H9 (cell line): ENCODE measurements at regions not wholly inside any gene's neighbourhood (a gene's known extent, or its start where the extent isn't known, plus 50 kb on each side); places are given as distances from the start of the nearest gene placed in this dataset.

Source experiments
- DNase-seq: peaks from one replicate; pipeline ENCODE4 v3.0.0-alpha.2; 2017
- H2AFZ ChIP-seq: one replicate; pipeline ENCODE4 v1.6.1; 2013; ENCODE audit warnings: mild to moderate bottlenecking, low read length, control low read depth, moderate library complexity
- H2AK5ac ChIP-seq: 2 replicates; pipeline ENCODE4 v1.6.1; 2013; ENCODE audit warnings: low read length, control low read depth, mixed read lengths; ENCODE audit not compliant: insufficient read length
- H2BK120ac ChIP-seq: one replicate; pipeline ENCODE4 v1.6.1; 2013; ENCODE audit warnings: low read depth, mild to moderate bottlenecking, low read length, control low read depth, inconsistent platforms; ENCODE audit not compliant: poor library complexity, severe bottlenecking
- H2BK12ac ChIP-seq: 2 replicates; pipeline ENCODE4 v1.6.1; 2013; ENCODE audit warnings: low read length, control low read depth, mixed read lengths, low read depth; ENCODE audit not compliant: insufficient read length
- H2BK15ac ChIP-seq: 2 replicates; pipeline ENCODE4 v1.6.1; 2013; ENCODE audit warnings: low read depth, low read length, control low read depth
- H2BK20ac ChIP-seq: one replicate; pipeline ENCODE4 v1.6.1; 2013; ENCODE audit warnings: low read depth, mild to moderate bottlenecking, low read length, control low read depth, inconsistent platforms; ENCODE audit not compliant: poor library complexity, severe bottlenecking
- H2BK5ac ChIP-seq: 2 replicates; pipeline ENCODE4 v1.6.1; 2013; ENCODE audit warnings: low read length, control low read depth, mixed read lengths; ENCODE audit not compliant: insufficient read length
- H3K14ac ChIP-seq: 2 replicates; pipeline ENCODE4 v1.6.1; 2013; ENCODE audit warnings: low read length, control low read depth; ENCODE audit not compliant: insufficient read depth
- H3K18ac ChIP-seq: 2 replicates; pipeline ENCODE4 v1.6.1; 2013; ENCODE audit warnings: low read depth, mild to moderate bottlenecking, mixed read lengths, low read length, control low read depth; ENCODE audit not compliant: insufficient read length
- H3K23ac ChIP-seq: 2 replicates; pipeline ENCODE4 v1.6.1; 2013; ENCODE audit warnings: low read length, control low read depth, mixed read lengths, low read depth; ENCODE audit not compliant: insufficient read length
- H3K23me2 ChIP-seq: 2 replicates; pipeline ENCODE4 v1.6.1; 2013; ENCODE audit warnings: low read depth, mild to moderate bottlenecking, mixed read lengths, low read length, control low read depth; ENCODE audit not compliant: insufficient read length, poor library complexity, severe bottlenecking
- H3K27ac ChIP-seq: 2 replicates; pipeline ENCODE4 v1.5.1; 2013; ENCODE audit warnings: low read length, control low read depth, mixed read lengths, low read depth; ENCODE audit not compliant: insufficient read length
- H3K27me3 ChIP-seq: 2 replicates; pipeline ENCODE4 v1.6.1; 2013; ENCODE audit warnings: low read length, control low read depth, inconsistent platforms; ENCODE audit not compliant: insufficient read depth
- H3K4ac ChIP-seq: 2 replicates; pipeline ENCODE4 v1.6.1; 2013; ENCODE audit warnings: low read depth, mild to moderate bottlenecking, control low read depth, inconsistent platforms, low read length, moderate library complexity
- H3K4me1 ChIP-seq: 2 replicates; pipeline ENCODE4 v1.6.1; 2013; ENCODE audit warnings: low read length, control low read depth, inconsistent platforms; ENCODE audit not compliant: insufficient read depth
- H3K4me2 ChIP-seq: 2 replicates; pipeline ENCODE4 v1.6.1; 2013; ENCODE audit warnings: low read length, control low read depth, mixed read lengths; ENCODE audit not compliant: insufficient read length, insufficient read depth
- H3K56ac ChIP-seq: 2 replicates; pipeline ENCODE4 v1.6.1; 2013; ENCODE audit warnings: low read depth, mild to moderate bottlenecking, mixed read lengths, low read length, control low read depth; ENCODE audit not compliant: insufficient read length
- H3K79me1 ChIP-seq: 2 replicates; pipeline ENCODE4 v1.6.1; 2013; ENCODE audit warnings: low read depth, mild to moderate bottlenecking, moderate library complexity, low read length, control low read depth, inconsistent platforms; ENCODE audit not compliant: insufficient read depth, poor library complexity, severe bottlenecking
- H3K79me2 ChIP-seq: 2 replicates; pipeline ENCODE4 v1.6.1; 2013; ENCODE audit warnings: low read length, control low read depth, inconsistent platforms; ENCODE audit not compliant: insufficient read depth
- H3K9ac ChIP-seq: 2 replicates; pipeline ENCODE4 v1.6.1; 2013; ENCODE audit warnings: low read length, control low read depth, mixed read lengths; ENCODE audit not compliant: insufficient read length; ENCODE audit errors: extremely low read depth
- H3K9me3 ChIP-seq: one replicate; pipeline ENCODE4 v1.6.1; 2013; ENCODE audit warnings: low read depth, low read length, inconsistent platforms; ENCODE audit not compliant: control insufficient read depth
- H3T11ph ChIP-seq: one replicate; pipeline ENCODE4 v1.6.1; 2013; ENCODE audit warnings: mild to moderate bottlenecking, low read length, control low read depth, inconsistent platforms
- H4K20me1 ChIP-seq: one replicate; pipeline ENCODE4 v1.6.1; 2013; ENCODE audit not compliant: control insufficient read depth, insufficient read length, insufficient read depth
- H4K5ac ChIP-seq: 2 replicates; pipeline ENCODE4 v1.6.1; 2013; ENCODE audit warnings: low read depth, mild to moderate bottlenecking, mixed read lengths, low read length, control low read depth; ENCODE audit not compliant: insufficient read length
- H4K8ac ChIP-seq: replicated peaks from 2 replicates; pipeline ENCODE4 v1.6.1; 2013; ENCODE audit warnings: low read length, control low read depth, mixed read lengths, low read depth; ENCODE audit not compliant: insufficient read length
- H4K91ac ChIP-seq: 2 replicates; pipeline ENCODE4 v1.6.1; 2013; ENCODE audit warnings: low read depth, mild to moderate bottlenecking, moderate library complexity, mixed read lengths, low read length, control low read depth; ENCODE audit not compliant: insufficient read length
- H3K27ac Mint-ChIP-seq, 3 experiments: 2 replicates in 2 of 3; 3 replicates in 1 of 3; pipeline ENCODE4 v1.8.0; 2020 to 2021; ENCODE audit warnings: mixed read lengths in 3 of 3, mild to moderate bottlenecking in 1 of 3, moderate library complexity in 1 of 3
- H3K27me3 Mint-ChIP-seq: 2 replicates; pipeline ENCODE4 v1.8.0; 2021; ENCODE audit warnings: low read depth, mild to moderate bottlenecking, moderate library complexity, mixed read lengths
- H3K36me3 Mint-ChIP-seq, 3 experiments: 2 replicates in 2 of 3; 3 replicates in 1 of 3; pipeline ENCODE4 v1.8.0; 2020 to 2021; ENCODE audit warnings: low read depth in 3 of 3, mixed read lengths in 3 of 3; ENCODE audit not compliant: insufficient read depth in 1 of 3
- H3K4me1 Mint-ChIP-seq, 2 experiments: 2 replicates each; pipeline ENCODE4 v1.8.0; 2020; ENCODE audit warnings: mixed read lengths in 2 of 2
- H3K4me3 Mint-ChIP-seq, 2 experiments: 2 replicates in 1 of 2; 3 replicates in 1 of 2; pipeline ENCODE4 v1.8.0; 2020 to 2021; ENCODE audit warnings: mild to moderate bottlenecking in 2 of 2, mixed read lengths in 2 of 2, moderate library complexity in 1 of 2
- H3K9me3 Mint-ChIP-seq, 2 experiments: 2 replicates in 1 of 2; 3 replicates in 1 of 2; pipeline ENCODE4 v1.8.0; 2020; ENCODE audit warnings: mild to moderate bottlenecking in 2 of 2, mixed read lengths in 2 of 2, moderate library complexity in 1 of 2
- WGBS: extraction: QIAGEN DNeasy Blood & Tissue Kit; methylation state at CpG from one replicate; pipeline ENCODE4 v1.1.7; 2013; ENCODE audit warnings: missing lambda C conversion rate, low lambda C conversion rate, mixed read lengths; ENCODE audit not compliant: insufficient read length; ENCODE audit errors: extremely low coverage; 5-methylcytosine and 5-hydroxymethylcytosine counted together
- TF ChIP-seq, protein P1 (sequence below): fragments of 200-600 bp; sonication (generic); conservative IDR thresholded peaks from 3 replicates; pipeline ENCODE4 v1.8.0; 2021; ENCODE audit warnings: antibody characterized with exemption, mild to moderate bottlenecking

DNA sequence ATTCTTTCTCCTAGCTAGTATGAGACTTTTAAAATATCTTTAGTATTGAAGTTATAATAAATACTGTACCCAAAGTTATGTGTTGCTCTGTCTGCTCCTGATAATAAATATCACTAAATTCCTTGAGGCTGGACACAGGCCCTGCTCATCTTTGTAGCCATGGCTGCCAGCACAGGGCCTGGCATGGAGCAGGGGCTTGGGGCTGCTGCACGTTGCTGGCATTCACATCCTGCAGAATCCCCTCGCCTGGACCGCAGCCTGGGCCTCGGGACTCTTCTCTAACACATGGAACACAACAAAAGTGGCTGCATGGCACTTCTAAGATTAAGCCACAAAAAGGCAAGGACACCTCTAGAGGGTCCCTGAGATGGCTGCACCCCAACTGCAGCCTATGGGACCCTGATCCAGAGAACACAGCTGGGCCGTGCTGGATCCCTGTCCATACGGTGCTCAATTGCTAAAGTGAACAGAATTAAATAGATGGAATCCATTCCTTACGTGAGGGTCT, 477.5 kb upstream of the MYT1L start:
- Histone ChIP-seq H3K18ac (no peak overlapping the region), H4K20me1 (no peaks in the 10 kb centered on the region), H3K23ac (no peak overlapping the region), H4K8ac (no peak overlapping the region), H2BK12ac (no peak overlapping the region), H3K79me2 (no peaks in the 10 kb centered on the region), H2AK5ac (no peak overlapping the region), H3T11ph (no peak overlapping the region), H3K4me2 (no peak overlapping the region), H3K9me3 (no peaks in the 10 kb centered on the region), H3K4ac (no peak overlapping the region), H3K23me2 (no peaks in the 10 kb centered on the region), H2BK5ac (no peak overlapping the region), H3K27me3 (no peaks in the 10 kb centered on the region), H4K5ac (no peak overlapping the region), H2AFZ (no peak overlapping the region), H3K79me1 (no peaks in the 10 kb centered on the region), H2BK20ac (no peak overlapping the region), H3K9ac (no peak overlapping the region), H2BK120ac (no peak overlapping the region), H2BK15ac (no peak overlapping the region), H3K4me1 (no peaks in the 10 kb centered on the region), H3K56ac (no peak overlapping the region), H3K14ac (no peak overlapping the region), H4K91ac (no peak overlapping the region), H3K27ac (no peak overlapping the region)
- H3K9me3 Mint-ChIP-seq: peaks cover 3 to 19% of the 10 kb centered on the region in 2 experiments
- peaks cover 4 to 5% of the 10 kb centered on the region in 2 experiments; a peak in 2 of 4 replicates for H3K4me1 Mint-ChIP-seq
- WGBS: no CpG with 5 or more reads among the region's 7 CpGs
- peaks cover 2 to 5% (median 5%) of the 10 kb centered on the region in 3 experiments; a peak in 6 of 7 replicates for H3K36me3 Mint-ChIP-seq
- TF ChIP-seq, protein P1, sequence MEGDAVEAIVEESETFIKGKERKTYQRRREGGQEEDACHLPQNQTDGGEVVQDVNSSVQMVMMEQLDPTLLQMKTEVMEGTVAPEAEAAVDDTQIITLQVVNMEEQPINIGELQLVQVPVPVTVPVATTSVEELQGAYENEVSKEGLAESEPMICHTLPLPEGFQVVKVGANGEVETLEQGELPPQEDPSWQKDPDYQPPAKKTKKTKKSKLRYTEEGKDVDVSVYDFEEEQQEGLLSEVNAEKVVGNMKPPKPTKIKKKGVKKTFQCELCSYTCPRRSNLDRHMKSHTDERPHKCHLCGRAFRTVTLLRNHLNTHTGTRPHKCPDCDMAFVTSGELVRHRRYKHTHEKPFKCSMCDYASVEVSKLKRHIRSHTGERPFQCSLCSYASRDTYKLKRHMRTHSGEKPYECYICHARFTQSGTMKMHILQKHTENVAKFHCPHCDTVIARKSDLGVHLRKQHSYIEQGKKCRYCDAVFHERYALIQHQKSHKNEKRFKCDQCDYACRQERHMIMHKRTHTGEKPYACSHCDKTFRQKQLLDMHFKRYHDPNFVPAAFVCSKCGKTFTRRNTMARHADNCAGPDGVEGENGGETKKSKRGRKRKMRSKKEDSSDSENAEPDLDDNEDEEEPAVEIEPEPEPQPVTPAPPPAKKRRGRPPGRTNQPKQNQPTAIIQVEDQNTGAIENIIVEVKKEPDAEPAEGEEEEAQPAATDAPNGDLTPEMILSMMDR: no peak
- peaks cover 3% of the 10 kb centered on the region; the same call in 1 of the 2 replicates for H3K27me3 Mint-ChIP-seq
- H3K4me3 Mint-ChIP-seq: no peak overlapping the region
- no peak overlapping the region for H3K27ac Mint-ChIP-seq
- no peak for DNase-seq
